Colonic mucosa (tissue), 4 donors: ENCODE measurements at regions not wholly inside any gene's neighbourhood (a gene's known extent, or its start where the extent isn't known, plus 50 kb on each side); places are given as distances from the start of the nearest gene placed in this dataset.
"Not testable (repeated sequence)": the region's sequence is repeated elsewhere in the genome, so short reads cannot be mapped to it uniquely, and the experiment has no call there.

ENCODE experiments used
- DNase-seq: peaks from one replicate; pipeline ENCODE4 v3.0.0-alpha.2; 2020
- H3K27ac ChIP-seq: fragments of 200-600 bp; one replicate; pipeline ENCODE4 v1.8.0; 2021
- H3K27me3 ChIP-seq: fragments of 200-600 bp; one replicate; pipeline ENCODE4 v1.8.0; 2021
- H3K36me3 ChIP-seq: fragments of 200-600 bp; one replicate; pipeline ENCODE4 v1.8.0; 2021
- H3K4me1 ChIP-seq: fragments of 200-600 bp; one replicate; pipeline ENCODE4 v1.8.0; 2021; ENCODE audit warnings: mild to moderate bottlenecking
- H3K4me3 ChIP-seq: fragments of 200-600 bp; one replicate; pipeline ENCODE4 v1.8.0; 2021
- H3K9ac ChIP-seq, 2 donors: one replicate each; pipeline ENCODE4 v1.7.0; 2013; ENCODE audit warnings: control low read depth in 2 of 2, low read depth in 2 of 2, low read length in 2 of 2
- H3K9me3 ChIP-seq: fragments of 200-600 bp; one replicate; pipeline ENCODE4 v1.8.0; 2021
- intact Hi-C: fragments of 100-400 bp; cut with DNase I; formaldehyde crosslinking; loops from one replicate; pipeline ENCODE4 v1.14.1; 2022
- donor health status: healthy.
- donor health status: DM: no; HTN: no; CAD: no.
- donor health status: DM: no; HTN: no; CAD: no.

DNA sequence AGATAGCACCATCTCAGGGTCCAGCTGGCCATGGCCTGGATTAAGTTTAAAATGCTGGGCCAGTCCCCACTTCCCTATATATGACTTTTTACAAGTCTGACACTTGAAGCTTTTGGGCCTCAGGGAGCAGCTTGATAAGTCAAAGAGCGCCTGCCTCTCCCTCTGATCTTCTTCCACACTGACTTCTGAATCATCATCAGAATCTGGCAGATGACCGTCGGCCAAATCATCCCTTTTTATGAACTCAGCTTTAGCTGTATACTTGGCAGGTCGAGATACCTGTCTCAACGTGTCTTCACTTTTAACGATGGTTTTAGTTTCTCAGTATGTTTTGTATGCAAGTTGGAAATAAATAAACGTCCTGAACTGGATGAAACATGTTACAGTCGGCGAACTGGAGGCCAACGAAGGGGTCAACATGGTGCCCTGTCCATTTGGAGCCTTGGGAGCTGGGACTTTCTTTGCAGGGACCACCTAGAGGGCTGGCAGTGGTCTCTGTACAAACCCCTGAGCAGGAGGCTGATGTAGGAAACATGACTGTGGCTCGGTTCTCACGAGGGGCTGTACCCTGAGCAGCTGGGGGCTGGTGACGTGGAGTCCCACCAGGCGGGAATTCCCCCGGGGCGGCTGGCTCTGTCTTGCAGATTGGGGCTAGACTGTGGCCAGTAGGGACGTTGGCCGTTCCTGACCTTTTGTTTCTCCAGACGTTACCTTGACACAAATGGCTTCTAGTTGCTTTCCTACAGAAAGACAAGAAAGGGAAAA is 153.8 kb upstream of the PRKX start:
- H3K36me3 ChIP-seq, H3K9ac ChIP-seq, intact Hi-C loops, H3K27ac ChIP-seq, DNase-seq, H3K4me3 ChIP-seq, H3K27me3 ChIP-seq, H3K9me3 ChIP-seq, H3K4me1 ChIP-seq: not testable (repeated sequence)

DNA sequence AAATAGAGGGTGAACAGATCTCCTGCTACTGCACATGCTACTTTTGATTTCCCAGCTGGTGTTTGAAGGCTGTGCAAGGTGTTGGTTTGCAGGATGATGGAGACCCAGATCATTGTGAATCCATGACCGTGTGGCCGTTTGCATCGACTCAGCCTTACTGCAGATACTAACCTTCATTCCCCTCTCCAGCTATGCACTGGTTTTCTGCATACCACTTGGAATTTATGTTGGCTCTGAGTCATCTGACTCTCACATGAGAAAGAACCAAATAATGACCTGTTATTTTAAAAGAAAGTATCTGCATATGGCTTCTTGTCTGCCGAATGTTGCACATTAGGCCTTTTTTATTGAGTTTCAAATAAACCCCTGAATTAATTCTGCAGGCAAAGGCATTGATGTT is 144.9 kb upstream of the PRKX start:
- H3K4me1 ChIP-seq, H3K27me3 ChIP-seq, H3K4me3 ChIP-seq, DNase-seq, H3K27ac ChIP-seq, intact Hi-C loops, H3K36me3 ChIP-seq, H3K9me3 ChIP-seq, H3K9ac ChIP-seq: not testable (repeated sequence)

DNA sequence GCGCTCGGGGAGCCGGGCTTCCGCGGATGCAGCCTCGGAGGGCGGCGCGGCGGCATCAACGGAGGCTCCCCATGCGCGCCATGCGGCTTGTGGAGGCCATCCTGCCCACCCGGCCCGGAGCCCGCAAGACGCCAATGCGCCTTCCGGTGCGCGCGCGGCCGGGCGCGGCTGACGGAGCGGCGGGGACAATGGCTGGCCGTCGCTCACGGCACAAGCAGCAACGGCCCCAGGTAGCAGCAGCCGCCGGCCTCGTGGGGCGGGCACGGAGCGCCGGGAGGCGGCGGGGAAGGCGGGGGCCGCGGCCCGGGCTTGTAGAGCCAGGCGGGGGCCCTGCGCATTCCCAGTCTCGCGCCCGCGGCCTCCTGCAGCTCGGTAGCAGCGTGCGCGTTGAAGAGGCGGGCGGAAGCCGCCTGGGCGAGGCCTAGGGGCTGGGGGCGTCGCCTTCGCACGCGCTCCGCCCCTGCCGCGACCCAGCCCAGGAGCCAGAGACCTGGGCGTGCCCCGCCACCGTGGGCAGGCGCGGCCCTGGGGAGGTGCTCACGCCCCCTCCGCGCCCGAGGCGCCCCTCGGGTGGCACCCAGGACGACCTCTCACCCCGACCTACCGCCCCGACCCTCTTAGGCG is 130.2 kb upstream of the PRKX start:
- intact Hi-C loops, H3K4me1 ChIP-seq: not testable (repeated sequence)

DNA sequence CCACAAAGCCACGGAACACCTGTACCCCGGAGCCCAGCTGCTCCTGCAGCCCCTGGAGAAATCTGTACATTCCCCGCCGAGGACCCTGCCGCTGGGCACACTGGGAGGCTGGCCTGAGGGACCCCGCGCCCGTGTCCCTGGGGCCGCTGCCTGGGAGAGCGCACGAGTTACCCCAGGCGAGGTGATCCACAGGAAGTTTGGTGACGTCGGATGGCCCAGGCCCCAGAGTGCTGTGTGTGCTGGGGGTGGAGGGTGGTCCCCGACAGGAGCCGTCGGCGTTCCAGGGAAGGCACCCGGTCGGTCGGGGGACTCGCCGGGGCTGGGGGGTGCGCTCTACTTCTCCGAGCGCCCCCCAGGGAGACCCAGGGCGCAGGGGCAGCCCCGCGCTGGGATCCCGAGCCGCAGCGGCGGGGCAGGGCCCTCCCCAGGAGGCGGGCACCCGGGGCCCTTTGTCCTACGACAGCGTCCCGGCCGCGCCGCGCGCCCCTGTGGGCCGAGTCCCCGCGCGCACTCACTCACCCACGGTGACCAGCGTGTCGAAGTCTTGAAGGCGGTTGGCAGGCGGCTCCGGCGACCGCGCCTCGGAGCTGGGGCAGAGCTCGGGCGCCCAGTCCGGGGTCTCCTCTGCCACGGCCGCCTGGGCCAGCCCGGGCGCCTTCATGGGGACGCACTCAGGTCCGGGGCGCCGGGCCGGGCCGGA is 129.5 kb upstream of the PRKX start:
- H3K27me3 ChIP-seq, DNase-seq, H3K27ac ChIP-seq, H3K9me3 ChIP-seq, H3K9ac ChIP-seq, intact Hi-C loops, H3K36me3 ChIP-seq, H3K4me1 ChIP-seq: not testable (repeated sequence)
- H3K4me3 ChIP-seq: peak overlapping the region; percentile 32

More for the DNA sequence above, 130.2 kb upstream of the PRKX start:
- peak overlapping the region; percentile 32 for H3K4me3 ChIP-seq
- H3K27me3 ChIP-seq, H3K9ac ChIP-seq, H3K9me3 ChIP-seq, H3K27ac ChIP-seq, DNase-seq, H3K36me3 ChIP-seq: not testable (repeated sequence)

DNA sequence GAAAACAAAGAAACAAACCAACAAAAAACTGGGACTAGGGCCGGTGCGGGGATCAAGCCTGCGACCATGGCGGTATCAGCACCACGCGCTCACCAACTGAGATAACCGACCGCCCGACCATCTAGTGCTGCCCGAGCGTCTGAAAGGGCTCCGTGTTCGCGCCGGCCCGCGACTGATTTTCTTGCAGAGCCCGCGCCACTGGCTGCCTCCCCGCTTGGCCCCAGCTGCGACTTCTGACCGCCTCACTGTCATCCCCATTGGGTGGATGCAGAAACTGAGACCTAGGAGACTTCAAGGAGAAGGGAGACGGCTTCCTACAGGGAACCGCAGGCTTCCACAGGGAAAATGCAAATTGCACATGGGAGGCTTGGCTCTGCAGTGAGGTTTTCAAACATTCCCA is 125.3 kb upstream of the PRKX start:
- intact Hi-C loops, H3K27ac ChIP-seq, DNase-seq, H3K4me3 ChIP-seq, H3K9ac ChIP-seq, H3K36me3 ChIP-seq, H3K27me3 ChIP-seq, H3K9me3 ChIP-seq, H3K4me1 ChIP-seq: not testable (repeated sequence)

DNA sequence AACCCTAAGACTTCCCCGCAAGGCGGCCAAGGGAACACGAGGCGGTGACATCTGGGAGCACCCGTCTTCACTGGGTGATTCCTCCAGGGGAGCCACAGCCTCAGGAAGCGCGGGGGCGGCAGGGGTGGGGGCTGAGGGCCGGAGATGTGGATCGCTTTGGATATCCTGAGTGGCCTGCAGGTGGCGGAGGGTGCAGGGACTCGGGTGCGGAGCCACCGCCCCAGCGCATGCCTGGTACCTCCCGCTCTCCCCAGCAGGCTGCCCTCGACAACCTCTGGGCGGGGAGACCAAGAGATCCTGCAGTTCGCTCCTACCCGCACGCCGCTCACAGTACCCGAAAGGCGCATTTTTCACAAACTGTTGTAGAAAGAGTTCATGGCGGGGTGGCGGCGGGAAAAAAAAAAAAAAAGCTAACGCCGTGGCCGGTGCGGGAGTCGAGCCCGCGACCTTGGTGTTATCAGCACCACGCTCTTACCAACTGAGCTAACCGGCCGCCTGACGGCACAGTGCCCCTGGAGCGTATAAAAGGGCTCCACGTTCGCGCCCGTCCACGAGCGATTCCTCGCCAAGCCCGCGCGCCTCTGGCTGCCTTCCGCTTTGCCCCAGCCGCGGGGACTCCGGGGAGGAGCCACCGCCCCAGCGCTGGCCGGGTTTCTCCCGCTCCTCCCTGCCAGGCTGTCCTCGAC is 124.7 kb upstream of the PRKX start:
- intact Hi-C loops: not testable (repeated sequence)

DNA sequence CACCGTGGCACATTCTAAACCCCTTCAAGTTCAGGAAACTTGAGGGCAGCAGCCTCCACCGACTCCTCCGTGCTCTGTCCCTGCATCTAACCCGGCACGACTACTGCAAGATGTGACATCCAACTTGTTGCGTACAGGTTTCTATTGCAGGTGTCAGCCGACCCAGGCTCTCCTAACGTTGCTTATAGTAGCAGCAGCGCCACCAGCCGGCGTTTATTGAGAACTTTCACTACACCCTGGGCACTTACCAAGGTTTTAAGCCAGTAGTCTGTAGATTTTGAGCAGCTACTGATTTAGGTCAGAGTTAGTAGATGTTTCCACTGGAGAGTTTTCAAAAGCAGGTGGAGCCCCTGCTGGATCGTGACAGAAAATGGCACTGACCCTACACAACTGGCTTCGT is 123.8 kb upstream of the PRKX start:
- H3K9me3 ChIP-seq, H3K4me1 ChIP-seq: not testable (repeated sequence)

More for the DNA sequence above, 124.7 kb upstream of the PRKX start:
- H3K9ac ChIP-seq, H3K9me3 ChIP-seq, H3K4me1 ChIP-seq, H3K36me3 ChIP-seq, H3K4me3 ChIP-seq, H3K27me3 ChIP-seq, DNase-seq, H3K27ac ChIP-seq: not testable (repeated sequence)

DNA sequence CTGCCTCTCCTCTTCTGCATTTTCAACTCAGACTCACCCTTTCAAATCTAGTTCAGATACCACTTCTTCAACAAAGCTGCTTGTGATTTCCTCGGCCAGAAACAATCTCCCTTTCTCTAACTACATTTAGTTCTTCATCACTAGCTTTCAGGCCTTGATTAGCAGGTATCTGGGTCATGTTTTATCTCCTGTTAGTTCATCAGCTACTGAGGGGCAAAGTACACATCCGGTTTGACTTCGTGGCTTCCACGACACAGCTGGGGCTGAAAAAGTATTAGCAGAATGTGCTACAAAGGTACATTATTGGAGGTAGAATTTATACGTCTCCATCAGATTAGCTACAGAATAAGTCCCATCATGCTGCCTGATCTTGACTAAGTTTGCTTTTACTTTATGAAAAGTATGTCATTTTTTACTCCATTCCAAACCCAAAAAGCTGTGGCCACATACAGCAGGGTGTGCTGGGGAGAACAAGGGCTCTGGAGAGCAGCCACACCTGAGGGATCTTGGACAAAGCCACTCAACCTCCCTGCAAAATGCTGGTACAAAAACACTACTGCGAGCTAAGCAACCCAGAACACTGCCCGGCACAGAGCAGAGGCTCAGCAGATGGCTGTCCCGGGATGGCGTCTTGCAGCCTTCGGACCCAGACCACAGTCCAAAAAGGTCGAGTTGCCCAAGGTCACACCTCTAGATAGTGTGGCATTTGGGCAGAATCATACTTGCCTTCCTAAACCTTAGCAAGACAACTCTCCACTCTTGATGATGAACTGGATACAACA is 120.5 kb upstream of the PRKX start:
- H3K9ac ChIP-seq, H3K27ac ChIP-seq, H3K4me1 ChIP-seq, H3K27me3 ChIP-seq, H3K4me3 ChIP-seq, H3K36me3 ChIP-seq, DNase-seq, H3K9me3 ChIP-seq, intact Hi-C loops: not testable (repeated sequence)

More for the DNA sequence above, 123.8 kb upstream of the PRKX start:
- H3K4me3 ChIP-seq, H3K9ac ChIP-seq, DNase-seq, intact Hi-C loops, H3K27ac ChIP-seq, H3K36me3 ChIP-seq, H3K27me3 ChIP-seq: not testable (repeated sequence)

DNA sequence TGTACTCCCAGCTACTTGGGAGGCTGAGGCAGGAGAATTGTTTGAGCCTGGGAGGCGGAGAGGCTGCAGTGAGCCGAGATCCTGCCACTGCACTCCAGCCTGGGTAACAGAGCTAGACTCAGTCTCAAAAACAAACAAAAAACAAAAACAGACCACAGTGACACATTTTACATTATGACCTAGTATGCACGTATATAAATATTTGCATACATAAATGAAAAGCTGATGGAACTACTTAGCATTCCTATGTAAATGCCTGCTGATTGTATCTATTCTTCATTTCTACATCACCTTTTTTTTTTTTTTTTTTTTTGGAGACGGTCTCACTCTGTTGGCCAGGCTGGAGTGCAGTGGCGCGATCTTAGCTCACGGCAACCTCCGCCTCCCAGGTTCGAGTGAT is 116.6 kb upstream of the PRKX start:
- DNase-seq, H3K9ac ChIP-seq, H3K4me3 ChIP-seq, H3K4me1 ChIP-seq, H3K36me3 ChIP-seq, H3K27ac ChIP-seq, H3K27me3 ChIP-seq, intact Hi-C loops, H3K9me3 ChIP-seq: not testable (repeated sequence)

DNA sequence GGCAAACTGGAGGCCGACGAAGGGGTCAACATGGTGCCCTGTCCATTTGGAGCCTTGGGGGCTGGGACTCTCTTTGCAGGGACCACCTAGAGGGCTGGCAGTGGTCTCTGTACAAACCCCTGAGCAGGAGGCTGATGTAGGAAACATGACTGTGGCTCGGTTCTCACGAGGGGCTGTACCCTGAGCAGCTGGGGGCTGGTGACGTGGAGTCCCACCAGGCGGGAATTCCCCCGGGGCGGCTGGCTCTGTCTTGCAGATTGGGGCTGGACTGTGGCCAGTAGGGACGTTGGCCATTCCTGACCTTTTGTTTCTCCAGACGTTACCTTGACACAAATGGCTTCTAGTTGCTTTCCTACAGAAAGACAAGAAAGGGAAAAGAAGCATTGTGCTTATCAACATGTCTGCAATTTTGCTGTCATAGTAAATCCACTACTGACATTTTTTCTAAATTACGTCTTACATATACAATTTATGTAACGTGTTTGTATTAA is 115.6 kb upstream of the PRKX start:
- DNase-seq, H3K27me3 ChIP-seq, H3K27ac ChIP-seq, H3K4me3 ChIP-seq, intact Hi-C loops, H3K9me3 ChIP-seq, H3K9ac ChIP-seq, H3K36me3 ChIP-seq, H3K4me1 ChIP-seq: not testable (repeated sequence)

DNA sequence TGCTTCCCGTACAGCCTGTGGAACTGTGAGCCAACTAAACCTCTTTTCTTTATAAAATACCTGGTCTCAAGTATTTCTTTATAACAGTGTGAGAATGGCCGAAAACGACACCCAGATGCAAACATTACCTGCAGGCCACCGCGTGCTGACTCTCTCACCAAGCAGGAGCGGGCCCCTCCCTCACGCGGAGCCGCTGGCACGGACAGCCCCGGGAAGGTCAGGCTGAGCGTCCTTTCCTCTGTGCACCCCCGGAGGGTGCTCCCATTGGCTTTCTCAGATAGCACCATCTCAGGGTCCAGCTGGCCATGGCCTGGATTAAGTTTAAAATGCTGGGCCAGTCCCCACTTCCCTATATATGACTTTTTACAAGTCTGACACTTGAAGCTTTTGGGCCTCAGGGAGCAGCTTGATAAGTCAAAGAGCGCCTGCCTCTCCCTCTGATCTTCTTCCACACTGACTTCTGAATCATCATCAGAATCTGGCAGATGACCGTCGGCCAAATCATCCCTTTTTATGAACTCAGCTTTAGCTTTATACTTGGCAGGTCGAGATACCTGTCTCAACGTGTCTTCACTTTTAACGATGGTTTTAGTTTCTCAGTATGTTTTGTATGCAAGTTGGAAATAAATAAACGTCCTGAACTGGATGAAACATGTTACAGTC is 115.1 kb upstream of the PRKX start:
- DNase-seq, H3K9ac ChIP-seq, H3K36me3 ChIP-seq, intact Hi-C loops, H3K4me3 ChIP-seq, H3K27ac ChIP-seq, H3K9me3 ChIP-seq, H3K27me3 ChIP-seq, H3K4me1 ChIP-seq: not testable (repeated sequence)

DNA sequence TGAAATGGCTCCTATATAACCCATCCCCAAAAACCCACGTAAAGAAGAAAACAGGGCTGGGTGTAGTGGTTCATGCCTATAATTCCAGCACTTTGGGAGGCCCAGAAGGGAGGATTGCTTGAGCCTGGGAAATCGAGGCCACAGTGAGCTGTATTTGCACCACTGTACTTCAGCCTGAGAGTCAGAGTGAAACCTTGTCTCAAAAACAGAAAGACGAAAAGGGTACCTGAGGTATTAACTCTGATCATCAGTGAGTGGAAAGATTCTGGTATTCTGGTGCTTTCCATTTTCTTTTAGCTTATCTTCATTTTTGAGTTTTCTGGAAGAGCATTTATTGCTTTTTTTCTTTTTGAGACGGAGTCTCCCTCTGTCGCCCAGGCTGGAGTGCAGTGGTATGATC is 110.6 kb upstream of the PRKX start:
- H3K4me3 ChIP-seq, H3K36me3 ChIP-seq, H3K9me3 ChIP-seq, H3K9ac ChIP-seq, H3K4me1 ChIP-seq, H3K27me3 ChIP-seq, intact Hi-C loops, DNase-seq, H3K27ac ChIP-seq: not testable (repeated sequence)
